ENCODE measurements at regions not wholly inside any gene's neighbourhood (a gene's known extent, or its start where the extent isn't known, plus 50 kb on each side); places are given as distances from the start of the nearest gene placed in this dataset.

DNA sequence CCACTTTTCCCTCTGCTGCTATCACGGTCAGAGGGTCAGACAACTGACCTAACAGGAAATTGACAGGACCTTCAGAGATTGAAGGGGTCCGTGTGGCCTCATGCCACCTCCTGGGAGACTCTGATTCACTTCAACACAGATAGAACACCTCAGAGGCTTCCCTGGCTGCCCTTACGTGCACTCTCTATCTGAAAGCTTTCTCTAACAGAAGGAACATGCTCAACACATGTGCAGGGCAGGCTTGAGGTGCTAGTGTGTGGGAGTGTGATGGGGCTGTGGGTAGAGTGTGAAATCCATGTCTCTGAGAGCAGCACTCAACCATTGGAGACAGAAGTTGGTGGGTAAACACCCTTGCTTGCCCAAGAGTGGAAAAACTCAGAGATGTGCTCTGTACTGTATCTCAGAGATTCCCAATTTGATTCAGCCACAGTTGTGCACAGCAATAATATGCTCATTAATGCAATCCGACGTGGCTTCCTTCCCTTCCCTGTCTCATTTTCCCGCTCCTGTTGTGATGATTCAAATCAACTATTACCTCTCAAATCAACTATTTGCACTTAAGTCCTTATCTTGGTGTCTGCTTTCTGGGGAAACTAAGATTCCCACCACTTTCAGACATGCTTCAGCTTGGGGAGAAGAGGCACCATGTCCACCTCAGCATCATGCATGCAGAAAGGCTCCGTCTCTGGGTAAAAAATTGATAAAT is 62.0 kb upstream of the MAGEB2 start:
- intact Hi-C loops (cut with DNase I, micrococcal nuclease), result no loop called here
- no peaks in the 10 kb centered on the region for H3K9me3 ChIP-seq
- ATAC-seq, result no peak
- TF ChIP-seq, protein P1, sequence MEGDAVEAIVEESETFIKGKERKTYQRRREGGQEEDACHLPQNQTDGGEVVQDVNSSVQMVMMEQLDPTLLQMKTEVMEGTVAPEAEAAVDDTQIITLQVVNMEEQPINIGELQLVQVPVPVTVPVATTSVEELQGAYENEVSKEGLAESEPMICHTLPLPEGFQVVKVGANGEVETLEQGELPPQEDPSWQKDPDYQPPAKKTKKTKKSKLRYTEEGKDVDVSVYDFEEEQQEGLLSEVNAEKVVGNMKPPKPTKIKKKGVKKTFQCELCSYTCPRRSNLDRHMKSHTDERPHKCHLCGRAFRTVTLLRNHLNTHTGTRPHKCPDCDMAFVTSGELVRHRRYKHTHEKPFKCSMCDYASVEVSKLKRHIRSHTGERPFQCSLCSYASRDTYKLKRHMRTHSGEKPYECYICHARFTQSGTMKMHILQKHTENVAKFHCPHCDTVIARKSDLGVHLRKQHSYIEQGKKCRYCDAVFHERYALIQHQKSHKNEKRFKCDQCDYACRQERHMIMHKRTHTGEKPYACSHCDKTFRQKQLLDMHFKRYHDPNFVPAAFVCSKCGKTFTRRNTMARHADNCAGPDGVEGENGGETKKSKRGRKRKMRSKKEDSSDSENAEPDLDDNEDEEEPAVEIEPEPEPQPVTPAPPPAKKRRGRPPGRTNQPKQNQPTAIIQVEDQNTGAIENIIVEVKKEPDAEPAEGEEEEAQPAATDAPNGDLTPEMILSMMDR (IDR thresholded peaks at IDR 0.05), result no peak
- H3K4me3 ChIP-seq, result no peak overlapping the region
- DNase-seq, result no peak
- no peaks in the 10 kb centered on the region for H3K36me3 ChIP-seq (ENCODE audit: low read depth)
- H3K4me1 ChIP-seq (ENCODE audit: low read depth), result no peaks in the 10 kb centered on the region

DNA sequence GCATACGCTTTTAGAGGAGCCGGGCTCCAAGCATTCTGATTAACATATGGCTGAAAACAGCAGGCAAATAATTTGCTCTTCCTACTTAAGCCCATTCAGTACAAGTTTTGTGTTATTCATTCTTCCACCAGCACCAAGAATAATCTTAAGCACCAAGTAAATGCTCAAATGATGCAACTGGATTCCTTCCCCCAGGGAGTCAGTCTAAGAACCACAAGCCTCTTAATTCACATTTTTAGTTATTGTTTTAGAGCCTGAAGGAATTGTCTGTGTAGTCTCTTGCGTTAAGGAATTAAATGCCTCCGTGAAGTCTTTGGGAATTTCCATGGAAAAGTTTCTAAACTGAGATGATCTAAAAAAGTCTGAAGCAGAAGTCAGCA is 61.5 kb upstream of the MAGEB2 start:
- Histone ChIP-seq H3K4me3 (no peak overlapping the region), H3K4me1 (ENCODE audit: low read depth) (no peaks in the 10 kb centered on the region), H3K36me3 (ENCODE audit: low read depth) (no peaks in the 10 kb centered on the region), H3K9me3 (no peaks in the 10 kb centered on the region)
- no peak for DNase-seq
- ATAC-seq, result no peak
- TF ChIP-seq, protein P1 (IDR thresholded peaks at IDR 0.05), result no peak
- intact Hi-C loops (cut with DNase I, micrococcal nuclease), result no loop called here

DNA sequence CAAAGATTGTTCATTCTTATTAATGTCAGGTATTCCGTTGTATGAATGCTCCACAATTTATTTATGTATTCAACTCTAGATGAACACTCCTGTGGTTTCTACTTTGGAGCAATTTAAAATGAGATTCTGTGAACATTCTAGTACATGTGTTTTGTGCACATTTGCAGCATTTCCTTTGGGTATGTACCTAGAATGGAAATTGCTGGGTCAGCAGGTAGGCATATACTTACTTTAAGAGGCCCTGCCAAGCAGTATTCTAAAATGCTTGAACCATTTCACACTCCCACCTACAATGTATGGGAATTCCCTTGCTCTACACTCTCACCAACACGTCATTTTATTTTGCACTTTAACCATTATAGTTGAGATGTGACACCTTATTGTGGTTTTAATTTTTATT is 59.4 kb upstream of the MAGEB2 start:
- intact Hi-C loops (cut with DNase I, micrococcal nuclease), result no loop called here

DNA sequence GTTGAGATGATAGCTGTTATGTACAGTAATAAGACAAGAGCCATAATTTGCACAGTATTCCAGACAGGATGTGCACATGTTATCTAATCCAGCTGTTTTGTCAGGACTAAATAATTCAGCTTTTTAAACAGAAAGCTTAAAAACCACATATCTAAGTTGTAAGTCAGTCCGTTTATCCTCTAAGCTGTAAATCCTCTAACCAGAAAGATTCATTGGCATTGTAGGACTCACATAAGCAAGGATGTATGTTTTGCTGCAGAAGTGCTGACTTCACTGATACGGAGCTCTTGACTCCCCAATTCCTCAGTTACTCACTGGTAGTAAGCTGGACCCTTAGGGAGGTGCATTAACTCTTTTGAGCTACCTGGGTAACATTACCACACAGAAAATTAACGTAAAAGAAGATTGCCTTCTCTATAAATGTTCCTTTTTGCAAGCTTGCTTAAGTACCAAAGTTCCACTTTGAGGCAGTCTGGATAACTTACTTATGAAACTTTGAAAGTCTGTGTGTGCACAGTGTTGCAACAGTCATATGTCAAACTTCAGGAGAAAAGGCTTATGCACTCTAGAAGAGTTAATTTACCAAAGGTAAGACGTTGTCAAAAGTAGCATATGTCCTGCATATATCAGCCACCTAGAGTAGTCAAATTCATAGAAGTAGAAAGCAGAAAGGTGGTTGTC is 58.3 kb upstream of the MAGEB2 start:
- DNase-seq (no peak), ATAC-seq (no peak)
- H3K9me3 ChIP-seq, result no peaks in the 10 kb centered on the region
- TF ChIP-seq, protein P1 (IDR thresholded peaks at IDR 0.05), result no peak
- H3K36me3 ChIP-seq (ENCODE audit: low read depth), result no peaks in the 10 kb centered on the region
- no peaks in the 10 kb centered on the region for H3K4me1 ChIP-seq (ENCODE audit: low read depth)
- H3K4me3 ChIP-seq, result no peak overlapping the region
- intact Hi-C loops (cut with DNase I, micrococcal nuclease), result no loop called here

More for the DNA sequence above, 59.4 kb upstream of the MAGEB2 start:
- DNase-seq (no peak), ATAC-seq (no peak)
- no peaks in the 10 kb centered on the region for H3K9me3 ChIP-seq
- TF ChIP-seq, protein P1 (IDR thresholded peaks at IDR 0.05), result no peak
- H3K4me1 ChIP-seq (ENCODE audit: low read depth), result no peaks in the 10 kb centered on the region
- H3K36me3 ChIP-seq (ENCODE audit: low read depth), result no peaks in the 10 kb centered on the region
- no peak overlapping the region for H3K4me3 ChIP-seq

DNA sequence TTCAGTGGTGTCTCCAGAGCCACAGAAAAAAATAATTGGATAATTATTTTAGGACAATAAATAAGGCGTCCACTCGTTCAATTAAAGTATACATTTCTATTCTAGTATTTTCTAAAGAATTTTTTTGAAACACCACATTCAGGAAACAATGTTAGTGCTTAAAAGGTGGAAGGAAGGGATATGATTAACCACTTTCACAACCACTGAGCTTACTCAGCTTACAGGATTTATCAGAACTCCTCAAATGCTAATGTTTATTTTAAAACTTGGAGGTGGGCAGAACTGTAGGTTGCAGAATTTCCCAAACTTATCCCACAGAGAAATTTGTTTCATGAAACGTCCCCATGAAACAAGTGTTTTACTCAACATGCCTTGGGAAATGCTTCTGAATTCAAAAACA is 54.3 kb upstream of the MAGEB2 start:
- DNase-seq, result no peak
- ATAC-seq, result no peak
- intact Hi-C loops (cut with DNase I, micrococcal nuclease), result no loop called here
- Histone ChIP-seq H3K9me3 (no peaks in the 10 kb centered on the region), H3K4me3 (no peak overlapping the region), H3K4me1 (ENCODE audit: low read depth) (no peaks in the 10 kb centered on the region), H3K36me3 (ENCODE audit: low read depth) (no peaks in the 10 kb centered on the region)
- TF ChIP-seq, protein P1 (IDR thresholded peaks at IDR 0.05), result no peak
